Sciatic nerve (tissue), 2 donors: ENCODE measurements at regions not wholly inside any gene's neighbourhood (a gene's known extent, or its start where the extent isn't known, plus 50 kb on each side); places are given as distances from the start of the nearest gene placed in this dataset.

Experiments
- ATAC-seq: fragments of 200-7000 bp; cut with Tn5 transposase; one replicate; pipeline ENCODE4 v1.9.1; 2020; ENCODE audit warnings: mild to moderate bottlenecking, moderate library complexity
- DNase-seq: peaks from one replicate; pipeline ENCODE4 v3.0.0-alpha.2; 2020; ENCODE audit warnings: low spot score
- intact Hi-C: fragments of 100-400 bp; cut with DNase I; formaldehyde crosslinking; loops from one replicate; pipeline ENCODE4 v1.14.2; 2022
- donor health status: DM: no; HTN: no; CAD: no.
- donor health status: DM: no; HTN: no; CAD: no.

DNA sequence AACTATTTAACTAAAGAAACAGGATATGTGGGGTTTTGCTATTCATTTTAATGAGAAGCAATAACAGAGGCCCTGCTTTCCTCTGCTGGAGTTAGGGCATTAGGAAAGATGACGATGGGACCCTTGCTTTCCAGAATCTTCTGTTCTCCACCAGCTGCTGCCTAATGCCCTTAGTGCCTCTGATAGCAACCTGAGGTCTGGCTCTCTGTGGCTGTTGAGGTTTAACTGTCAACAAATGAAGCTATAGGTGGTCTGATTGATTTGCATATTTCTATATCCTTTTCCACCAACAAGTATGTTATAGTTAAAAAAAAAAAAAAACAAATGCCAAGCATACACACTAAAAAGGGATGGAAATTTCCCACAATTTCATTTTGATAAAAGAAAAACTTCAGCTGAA is 115.1 kb upstream of the NCK2 start:
- intact Hi-C loops = no loop called here
- no peak for DNase-seq
- ATAC-seq = no peak

DNA sequence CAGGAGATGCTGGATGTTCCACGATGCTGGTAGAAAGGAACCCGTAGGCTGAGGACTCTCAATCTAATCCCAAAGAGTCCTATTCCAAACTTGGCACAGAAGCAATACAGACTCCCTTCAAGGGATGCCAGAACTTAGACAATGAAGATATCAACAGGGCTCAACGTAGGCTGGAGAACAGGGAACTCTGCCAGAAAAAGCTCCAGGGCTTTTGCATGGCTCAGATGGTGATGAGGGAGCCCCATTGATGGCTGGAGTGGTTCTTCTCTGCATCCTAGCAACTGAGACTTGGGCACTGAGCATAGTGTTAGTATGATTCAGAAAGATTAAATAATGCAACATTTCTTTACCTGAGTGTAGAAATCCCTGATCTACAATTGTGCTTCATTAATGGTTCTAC is 117.2 kb upstream of the NCK2 start:
- intact Hi-C loops = no loop called here
- DNase-seq (no peak), ATAC-seq (no peak)

DNA sequence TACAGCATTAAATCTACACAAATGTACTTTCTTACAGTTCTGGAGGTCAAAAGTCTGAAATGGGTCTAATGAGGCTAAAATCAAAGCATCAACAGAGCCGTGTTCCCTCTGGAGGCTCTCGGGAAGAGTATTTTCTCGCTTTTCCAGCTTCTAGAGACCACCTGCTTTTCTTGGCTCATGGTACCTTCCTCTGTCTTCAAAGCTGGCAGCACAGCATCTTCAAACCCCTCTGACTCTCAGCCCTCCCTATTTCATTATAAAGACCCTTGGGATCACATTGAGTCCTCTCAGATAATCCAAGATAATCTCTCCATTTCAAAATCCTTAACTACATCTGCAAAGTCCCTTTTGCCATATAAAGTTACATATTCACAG is 117.8 kb upstream of the NCK2 start:
- no peak for ATAC-seq
- DNase-seq = no peak
- intact Hi-C loops = no loop called here

DNA sequence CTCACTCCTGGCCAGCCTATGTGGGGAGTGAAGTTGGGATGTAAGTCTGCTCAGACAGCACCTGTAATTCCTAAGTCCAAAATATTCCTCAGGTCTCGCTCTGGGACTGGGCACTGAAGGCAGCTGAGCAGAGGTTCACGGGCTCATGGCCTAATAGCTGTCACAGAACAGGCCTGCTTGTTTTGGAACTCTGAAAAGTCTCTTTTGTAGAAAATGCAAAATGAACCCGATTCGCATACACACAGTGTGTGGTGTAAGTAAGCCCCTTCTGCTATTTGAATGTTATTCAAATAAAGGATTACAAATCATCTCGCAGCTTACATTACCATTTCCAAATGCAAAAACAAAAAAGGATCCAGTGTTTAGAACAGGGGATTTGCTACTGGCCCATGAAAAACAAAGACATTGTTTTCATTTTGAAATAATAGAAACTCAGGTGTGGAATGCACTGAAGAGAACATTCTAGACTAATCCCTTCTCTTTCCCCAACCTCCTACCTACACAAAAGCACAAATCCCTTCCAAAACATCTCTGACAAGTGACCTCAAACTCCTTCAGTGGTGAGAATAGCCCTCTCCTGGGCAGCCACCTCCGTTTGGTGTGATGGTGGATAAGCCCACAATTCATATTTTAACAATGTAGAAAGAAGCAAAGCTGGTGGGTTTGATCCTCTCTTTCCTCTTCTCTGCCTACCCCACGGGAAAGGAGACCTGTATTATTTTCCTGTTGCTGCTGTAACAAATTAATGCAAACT is 118.3 kb upstream of the NCK2 start:
- ATAC-seq (no peak), DNase-seq (no peak)

DNA sequence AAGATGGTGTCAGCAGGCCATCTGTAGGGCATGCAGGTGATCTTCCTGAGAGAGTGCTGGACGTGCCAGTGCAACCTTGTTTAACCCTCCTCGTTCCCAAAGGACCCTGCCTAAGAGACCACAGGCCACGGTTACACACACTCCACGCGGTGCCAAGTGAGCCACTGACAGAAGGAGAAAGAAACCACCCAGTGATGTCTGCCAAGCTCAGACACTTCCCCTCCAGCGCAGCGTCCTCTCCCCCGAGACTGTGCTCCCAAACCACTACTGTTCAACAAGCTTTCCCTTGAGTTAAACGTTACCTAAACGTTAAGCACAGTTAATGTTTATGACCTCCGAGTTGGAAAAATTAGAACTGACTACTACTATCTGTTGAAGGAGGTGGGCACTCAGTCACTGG is 119.1 kb upstream of the NCK2 start:
- ATAC-seq (no peak), DNase-seq (no peak)
- intact Hi-C loops = no loop called here

More for the DNA sequence above, 118.3 kb upstream of the NCK2 start:
- intact Hi-C loops = no loop called here

DNA sequence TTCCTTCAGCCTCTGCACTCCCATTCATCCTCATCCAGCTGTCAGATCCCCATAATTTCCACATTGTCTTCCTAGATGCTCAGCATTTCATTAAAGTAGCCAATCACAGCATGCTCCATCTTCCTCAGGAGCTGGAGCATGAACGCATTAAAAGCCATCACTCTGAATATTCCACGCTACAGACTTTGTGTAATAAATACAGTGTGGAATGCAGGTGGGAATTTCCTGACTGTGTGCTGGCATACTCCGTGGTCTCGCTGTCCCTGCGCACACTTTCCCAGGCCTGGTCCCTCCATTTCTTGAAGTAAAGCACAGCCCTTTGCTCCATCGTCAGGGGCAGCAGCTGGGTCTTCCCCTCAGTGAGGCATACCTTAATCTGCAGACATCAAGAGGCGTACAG is 123.7 kb upstream of the NCK2 start:
- no peak for DNase-seq
- intact Hi-C loops = no loop called here

DNA sequence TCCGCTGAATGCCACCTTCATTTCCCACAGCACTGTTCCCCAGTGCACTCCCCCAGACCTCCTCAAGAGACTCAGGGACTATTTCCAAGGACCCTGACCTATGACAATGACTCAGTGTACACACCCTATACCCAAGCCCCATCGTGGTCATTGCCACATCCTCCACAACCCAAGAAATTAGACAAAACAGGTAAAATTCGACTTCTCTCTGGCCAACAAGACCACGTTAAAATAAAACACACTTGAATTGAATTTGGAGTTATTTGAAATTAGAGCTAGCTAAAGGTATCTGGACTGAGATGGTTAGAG is 126.4 kb upstream of the NCK2 start:
- intact Hi-C loops = no loop called here
- no peak for DNase-seq
- no peak for ATAC-seq

More for the DNA sequence above, 123.7 kb upstream of the NCK2 start:
- no peak for ATAC-seq

DNA sequence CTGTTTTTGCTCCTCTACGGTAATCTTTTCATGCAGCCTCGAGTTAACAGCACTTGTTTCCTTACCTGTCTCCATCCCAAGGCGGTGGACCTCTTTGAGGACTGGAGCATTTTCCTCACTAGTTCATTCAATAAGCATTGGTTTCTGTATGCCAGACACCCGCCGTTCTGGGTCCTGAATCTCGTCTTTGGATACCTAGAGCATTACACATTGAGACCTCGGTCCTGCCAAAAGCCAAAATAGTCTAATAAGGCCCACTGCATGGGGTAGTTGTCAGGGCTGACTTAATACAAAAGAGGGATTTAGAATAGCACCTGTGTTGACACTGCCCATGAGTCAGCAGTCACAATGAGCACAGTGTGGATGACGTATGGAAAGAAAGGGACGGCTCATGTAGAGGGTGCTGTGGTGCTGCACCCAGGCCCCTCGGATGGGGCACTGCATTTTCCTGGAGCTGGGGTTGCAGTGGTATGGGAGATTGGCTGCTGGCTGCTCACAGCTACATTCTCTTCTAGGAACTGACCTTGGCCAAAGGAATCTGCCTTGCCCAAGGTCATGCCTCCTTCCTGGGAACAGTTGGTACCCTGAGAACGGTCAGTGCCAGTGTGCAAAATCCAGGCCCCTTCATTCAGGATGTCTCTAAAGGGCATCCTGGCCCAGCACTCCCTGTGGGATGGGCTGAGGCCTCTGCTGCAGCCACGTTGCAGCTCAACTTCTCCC is 126.9 kb upstream of the NCK2 start:
- no peak for ATAC-seq
- intact Hi-C loops = no loop called here
- no peak for DNase-seq

DNA sequence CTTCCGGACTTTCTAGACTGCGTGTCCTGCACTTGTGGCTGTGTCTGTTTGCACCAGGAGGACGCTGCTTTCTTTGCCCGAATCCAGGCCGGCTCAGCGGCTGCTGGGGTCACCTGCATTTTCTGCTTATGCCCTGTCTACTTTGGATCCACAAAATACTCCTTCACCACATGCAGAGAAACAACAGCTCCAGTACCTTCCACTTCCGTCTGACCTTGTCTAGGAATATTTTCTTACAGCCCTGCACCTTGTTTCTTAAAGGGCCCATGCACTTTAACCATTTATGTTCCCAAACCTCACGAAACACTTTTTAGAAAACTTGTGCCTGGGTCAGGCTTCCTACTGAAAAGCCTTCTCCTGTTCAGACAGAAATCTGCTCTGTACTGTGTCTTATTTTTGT is 129.4 kb upstream of the NCK2 start:
- intact Hi-C loops = no loop called here
- ATAC-seq = no peak

DNA sequence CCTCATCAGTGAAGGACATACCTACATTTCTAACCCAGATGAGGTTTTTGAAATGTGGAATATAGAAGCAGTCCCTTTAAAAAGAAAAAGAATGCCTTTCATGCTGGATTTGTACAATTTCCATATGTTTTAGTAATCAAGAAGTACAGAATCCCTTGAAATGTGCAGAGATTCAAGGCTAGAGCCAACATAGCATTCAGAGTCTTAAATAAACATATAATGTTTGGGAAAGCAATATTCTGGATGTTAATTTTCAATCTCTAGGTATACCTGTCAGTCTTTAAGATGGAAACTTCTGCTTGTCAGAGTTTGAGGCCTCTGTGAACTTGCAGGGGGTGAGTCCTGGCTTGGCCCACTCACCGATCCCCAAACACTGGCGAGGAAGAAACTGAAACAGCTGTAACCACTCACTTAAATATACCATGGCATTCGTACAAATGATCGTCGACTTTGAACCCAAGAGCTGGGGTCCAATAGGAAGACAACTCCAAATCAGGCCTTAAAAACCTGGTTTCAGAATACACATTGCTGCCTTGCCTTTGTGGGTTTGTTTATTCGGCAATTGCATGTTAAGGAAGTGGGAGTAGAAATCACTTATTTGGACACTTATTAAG is 132.8 kb upstream of the NCK2 start:
- DNase-seq (no peak), ATAC-seq (no peak)
- intact Hi-C loops = no loop called here

More for the DNA sequence above, 129.4 kb upstream of the NCK2 start:
- DNase-seq = no peak

DNA sequence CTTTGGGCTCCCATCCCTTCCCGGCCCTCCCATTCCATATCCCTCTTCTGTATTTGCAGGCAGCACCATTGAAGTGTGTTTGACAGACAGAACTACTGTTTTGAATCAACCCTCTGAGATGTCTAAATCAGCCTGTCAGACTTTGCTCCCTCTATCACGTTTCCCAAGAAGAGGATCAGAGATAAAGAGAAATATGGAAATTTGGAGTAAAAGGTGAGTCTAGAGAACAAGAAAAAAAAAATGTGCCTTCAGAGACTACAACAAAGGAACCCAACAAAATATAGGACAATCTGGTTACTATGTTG is 133.4 kb upstream of the NCK2 start:
- intact Hi-C loops = no loop called here
- ATAC-seq = no peak
- no peak for DNase-seq

DNA sequence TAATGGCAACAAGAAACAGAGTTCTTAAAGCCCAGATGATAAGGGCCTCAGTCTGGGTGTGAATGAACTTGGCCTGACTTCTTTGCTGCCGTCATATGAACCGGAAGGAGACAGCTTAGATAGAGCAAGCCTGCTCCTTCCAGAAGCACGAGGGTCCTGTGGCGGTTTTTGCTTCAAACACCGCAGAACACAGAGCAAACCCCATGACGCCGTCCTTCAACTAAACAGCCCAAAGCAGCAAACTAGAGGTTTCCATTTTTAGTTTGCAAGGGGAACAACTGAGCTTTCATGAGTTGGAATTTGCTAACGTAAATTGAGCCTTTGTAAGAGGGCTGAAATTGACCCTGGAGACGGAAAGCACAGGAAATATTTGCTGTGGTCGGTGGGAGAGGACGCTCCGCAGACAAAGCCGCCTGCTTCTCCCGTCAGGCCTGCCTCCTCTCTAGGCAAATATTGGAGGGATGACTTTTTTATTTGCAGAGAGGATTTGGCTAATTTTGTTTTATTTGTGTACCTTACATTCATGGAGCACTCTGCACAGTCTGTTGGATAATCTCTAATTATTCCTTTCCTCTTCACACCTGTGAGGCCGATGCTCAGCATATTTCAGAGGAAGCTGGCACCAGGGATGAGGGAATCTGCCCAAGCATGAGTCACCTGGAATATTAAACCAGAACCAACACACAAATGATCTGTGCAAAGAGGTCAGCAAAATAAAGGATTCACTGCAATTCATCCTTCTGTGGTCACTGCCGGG is 134.0 kb upstream of the NCK2 start:
- intact Hi-C loops = no loop called here
- peak; percentile 58 for ATAC-seq
- no peak for DNase-seq

DNA sequence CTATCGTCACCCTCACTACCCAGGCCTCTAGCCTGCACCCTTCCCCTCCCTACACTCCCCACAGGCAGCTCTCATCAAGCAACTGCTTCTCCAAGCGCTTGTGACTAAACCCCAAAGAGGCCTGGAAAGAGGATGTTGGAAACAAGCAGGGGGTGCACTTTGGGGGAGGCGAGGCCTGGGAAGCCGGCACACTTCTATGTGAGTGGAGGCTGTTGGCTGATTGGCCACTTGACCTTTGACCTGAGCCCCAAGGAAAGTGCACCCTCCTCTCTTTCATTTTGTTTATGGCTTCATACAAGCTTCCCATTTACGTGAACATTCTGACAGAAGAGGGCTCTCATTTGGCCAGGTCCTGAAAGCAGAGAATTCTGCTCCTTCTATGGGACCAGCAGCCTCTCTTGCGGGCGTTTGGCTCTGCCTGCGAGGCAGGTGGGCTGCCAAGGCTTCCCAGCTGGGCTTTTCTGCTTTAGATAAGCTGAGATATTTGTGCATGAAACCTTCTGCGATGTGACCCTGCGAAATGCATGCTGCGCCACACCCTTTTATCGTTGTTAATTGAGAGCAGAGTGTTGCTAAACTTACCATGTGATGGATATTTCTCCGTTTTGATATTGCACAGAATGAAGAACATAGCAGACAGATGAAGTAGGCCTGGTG is 134.8 kb upstream of the NCK2 start:
- intact Hi-C loops = no loop called here
- ATAC-seq (no peak), DNase-seq (no peak)

DNA sequence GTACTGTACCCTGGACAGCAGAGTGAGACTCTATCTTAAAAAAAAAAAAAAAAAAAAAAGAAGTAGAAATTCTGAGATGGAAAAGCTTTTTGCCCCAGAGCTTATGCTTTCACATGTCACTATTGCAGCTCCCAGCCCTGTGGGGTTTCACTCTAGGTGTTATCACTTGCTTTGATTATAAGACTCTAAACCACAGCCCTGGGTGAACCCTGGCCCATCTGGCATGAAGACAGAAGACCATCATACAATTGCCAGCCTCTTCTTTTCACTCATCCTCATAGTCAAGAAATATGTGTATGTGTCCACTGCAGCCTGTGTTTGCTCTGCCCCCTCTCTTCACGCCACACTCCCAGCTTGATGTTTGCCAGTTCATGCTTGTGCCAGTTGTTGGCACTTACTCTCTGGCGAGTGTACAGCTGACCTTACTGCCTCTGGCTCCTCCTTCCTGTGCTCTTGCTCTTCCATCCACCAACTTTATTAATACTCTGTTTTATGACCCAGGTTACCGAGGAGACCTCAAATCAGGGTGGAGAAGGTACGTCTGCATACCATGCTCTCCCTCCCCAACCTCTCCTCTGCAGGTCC is 136.7 kb upstream of the NCK2 start:
- intact Hi-C loops = no loop called here
- ATAC-seq = no peak
- DNase-seq = no peak

DNA sequence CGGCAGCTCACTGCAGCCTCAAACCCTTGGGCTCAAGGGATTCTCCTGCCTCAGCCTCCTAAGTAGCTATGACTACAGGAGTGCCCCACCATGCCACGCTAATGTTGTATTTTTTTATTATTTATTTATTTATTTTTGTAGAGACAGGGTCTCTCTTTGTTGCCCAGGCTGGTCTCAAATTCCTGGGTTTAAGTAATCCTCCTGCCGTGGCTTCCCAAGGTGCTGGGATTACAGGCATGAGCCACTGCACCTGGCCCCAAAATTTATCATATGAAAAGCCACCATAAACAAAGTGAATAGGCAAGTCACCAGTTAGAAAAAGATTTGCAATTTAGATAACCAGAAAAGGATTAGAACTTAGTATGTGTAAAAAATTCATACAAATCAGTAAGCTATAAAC is 138.6 kb upstream of the NCK2 start:
- no peak for DNase-seq
- intact Hi-C loops = no loop called here
- ATAC-seq = no peak

DNA sequence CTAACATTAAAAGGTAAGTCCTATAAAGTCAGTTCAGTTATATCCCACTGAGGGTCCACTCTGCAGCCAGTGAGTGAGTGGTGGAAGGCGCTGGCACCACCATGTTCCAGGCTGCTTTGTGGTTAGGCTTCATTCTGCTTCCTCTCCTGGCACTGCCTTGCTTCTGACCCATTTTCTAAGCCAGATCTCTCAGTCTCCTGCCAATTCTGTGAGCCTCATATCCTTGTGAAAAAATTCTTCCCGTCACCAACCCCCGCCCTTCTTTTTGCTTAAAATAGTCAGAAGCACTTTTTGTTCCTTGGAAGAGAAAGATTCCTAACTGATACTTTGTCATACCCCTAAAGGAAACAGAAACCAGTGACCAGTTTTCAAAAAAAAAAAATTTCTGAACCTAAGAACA is 139.8 kb upstream of the NCK2 start:
- DNase-seq (no peak), ATAC-seq (peak; percentile 53)
- intact Hi-C loops = no loop called here

DNA sequence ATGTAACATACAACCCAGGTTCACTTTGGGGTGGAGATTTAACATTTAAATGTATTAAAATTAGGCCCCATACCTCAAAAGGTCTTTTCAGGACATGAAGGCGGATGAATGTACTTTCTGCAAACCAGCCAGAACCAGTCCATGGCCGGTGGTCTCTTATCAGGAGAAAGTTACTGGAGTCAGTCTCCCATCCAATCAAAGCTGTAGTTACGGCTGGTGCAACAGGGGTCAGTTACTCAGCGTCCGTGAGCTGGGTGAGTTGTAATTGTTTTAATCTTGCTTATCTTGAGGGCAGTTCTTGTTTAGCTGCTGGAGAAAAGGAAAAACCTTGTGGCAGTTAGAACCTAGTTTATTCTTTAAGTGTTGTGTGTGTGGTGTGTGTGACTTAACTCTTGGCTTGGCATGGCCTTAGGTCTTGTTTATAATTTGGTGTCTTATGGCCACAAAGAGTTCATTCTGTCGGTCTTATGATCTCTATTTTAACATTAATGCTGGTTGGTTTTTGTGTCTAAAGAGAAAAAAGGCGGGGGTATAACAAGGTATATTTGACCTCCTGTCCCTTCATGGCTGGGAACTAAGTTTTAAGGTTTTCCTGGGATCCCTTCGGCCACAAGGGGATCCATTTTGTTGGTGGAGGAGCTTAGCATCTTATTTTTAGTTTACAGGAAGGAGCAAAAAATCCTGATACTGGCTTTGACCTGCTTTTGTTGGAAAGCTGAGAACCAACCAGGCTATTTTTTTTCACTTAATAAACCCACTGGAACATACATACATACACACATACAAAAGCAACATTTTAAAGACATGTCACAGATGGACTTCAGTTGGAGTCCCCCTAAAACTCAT is 143.5 kb upstream of the NCK2 start:
- DNase-seq = no peak
- no peak for ATAC-seq
- intact Hi-C loops = no loop called here

DNA sequence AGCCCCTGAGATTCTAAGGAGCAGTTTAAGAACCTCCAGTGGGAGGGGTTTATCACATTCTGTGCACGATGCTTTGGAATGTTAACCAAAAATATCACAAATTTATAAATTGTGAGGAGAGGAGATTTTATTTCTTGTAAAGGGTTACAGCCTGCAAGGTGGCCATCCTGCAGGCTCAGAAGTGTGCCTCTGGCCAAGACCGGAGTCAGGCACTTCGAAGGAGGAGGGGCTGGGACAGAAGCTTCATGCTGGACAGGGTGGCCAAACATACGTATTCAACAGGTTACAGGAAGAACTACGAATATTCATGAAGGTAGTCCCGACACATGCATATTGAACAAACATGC is 144.1 kb upstream of the NCK2 start:
- no peak for ATAC-seq
- no peak for DNase-seq
- intact Hi-C loops = no loop called here

DNA sequence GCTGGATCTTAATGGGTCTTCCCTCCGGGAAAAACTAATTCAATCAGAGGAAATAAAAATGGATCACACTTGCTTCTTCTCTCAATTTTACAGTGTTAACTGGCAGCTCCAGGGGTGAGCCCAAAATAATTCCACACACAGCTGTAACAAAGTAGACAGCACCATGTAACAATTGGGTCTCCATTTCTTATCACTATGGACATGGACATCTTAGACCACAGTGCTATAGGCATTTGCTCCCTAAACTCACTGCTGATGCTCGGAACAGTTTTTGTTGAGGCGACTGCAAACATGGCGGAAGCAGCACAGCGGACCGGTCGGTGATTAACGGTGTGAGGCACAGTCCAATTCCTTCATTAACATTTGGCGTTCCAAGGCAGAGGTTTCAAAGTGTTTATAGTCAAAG is 144.7 kb upstream of the NCK2 start:
- DNase-seq = no peak
- ATAC-seq = no peak
- intact Hi-C loops = no loop called here
